Heart right ventricle (tissue), 16 donors: ENCODE measurements at regions not wholly inside any gene's neighbourhood (a gene's known extent, or its start where the extent isn't known, plus 50 kb on each side); places are given as distances from the start of the nearest gene placed in this dataset.

Experiments used
- ATAC-seq, 8 donors: fragments of 200-7000 bp; cut with Tn5 transposase; one replicate each; pipeline ENCODE4 v1.9.1; 2020; ENCODE audit warnings: mild to moderate bottlenecking in 8 of 8, moderate library complexity in 8 of 8, moderate number of reproducible peaks in 1 of 8
- DNase-seq, 2 donors: peaks; one replicate each; pipeline ENCODE4 v3.0.0-alpha.2; 2020
- H3K27ac ChIP-seq, 10 donors: fragments of 200-600 bp; sonication (generic) in 2 of 10; one replicate each; pipeline versions ENCODE4 v1.5.0 to v1.8.0; 2020 to 2022; ENCODE audit warnings: mild to moderate bottlenecking in 3 of 10
- H3K27me3 ChIP-seq, 7 donors: fragments of 200-600 bp; one replicate each; pipeline ENCODE4 v1.8.0; 2021 to 2022; ENCODE audit warnings: mild to moderate bottlenecking in 2 of 7
- H3K36me3 ChIP-seq, 9 donors: fragments of 200-600 bp; sonication (generic) in 1 of 9; one replicate each; pipeline versions ENCODE4 v1.5.0 to v1.8.0; 2020 to 2022; ENCODE audit warnings: mild to moderate bottlenecking in 2 of 9
- H3K4me1 ChIP-seq, 9 donors: fragments of 200-600 bp; sonication (generic) in 1 of 9; one replicate each; pipeline versions ENCODE4 v1.5.0 to v1.8.0; 2020 to 2022; ENCODE audit warnings: mild to moderate bottlenecking in 4 of 9
- H3K4me3 ChIP-seq, 10 donors: fragments of 200-600 bp; sonication (generic) in 2 of 10; one replicate each; pipeline versions ENCODE4 v1.5.0 to v1.8.0; 2020 to 2022; ENCODE audit warnings: mild to moderate bottlenecking in 7 of 10, moderate library complexity in 2 of 10
- H3K9me3 ChIP-seq, 11 donors: fragments of 200-600 bp in 10 of 11; sonication (generic) in 2 of 11; one replicate each; pipeline versions ENCODE4 v1.5.0 to v1.8.0; 2013 to 2022; ENCODE audit warnings: mild to moderate bottlenecking in 2 of 11, control low read depth in 1 of 11, moderate library complexity in 1 of 11
- CTCF ChIP-seq, 9 donors: fragments of 200-600 bp; sonication (generic) in 2 of 9; IDR thresholded peaks; one replicate each; pipeline versions ENCODE4 v1.5.0 to v1.8.0; 2021 to 2022; ENCODE audit warnings: antibody characterized with exemption in 9 of 9, mild to moderate bottlenecking in 5 of 9, moderate library complexity in 1 of 9
- WGBS, 2 donors: extraction: QIAGEN DNeasy Blood & Tissue Kit; methylation state at CpG; one replicate each; pipeline ENCODE4 v1.1.7; 2013; ENCODE audit warnings: inconsistent platforms in 1 of 2; 5-methylcytosine and 5-hydroxymethylcytosine counted together
- intact Hi-C, 10 donors: fragments of 100-400 bp; cut with DNase I; formaldehyde crosslinking; loops; one replicate each; pipeline versions ENCODE4 v1.11.1 to v1.14.2; 2022
- donor health status: Arrhythmogenic right ventricular cardiomyopathy.
- donor health status: ischemic (EF 13 %, LVEDD 7.1; RV severe dilation, severe dysfunction).
- donor health status: healthy with polysubstance abuse.
- donor health status: DM: no; HTN: yes; CAD: no.
- donor health status: DM: no; HTN: no; CAD: no.
- donor health status: ischemic (EF 25% LVEDD 6.9; RV normal size, moderate dysfunction).
- donor health status: ischemic (EF 25% LVEDD 5.7; RV mildly dilated, moderate dysfunction).
- donor health status: healthy.
- donor health status: DM: yes; HTN: yes; CAD: no.
- donor health status: Ischemic cardiomyopathy.
- donor health status: ischemic (EF 35%, LVEDD 5.7; RV mildly dilated, moderate dysfunction).
- donor health status: nonischemic (EF 11% LVEDD 7.7; RV severe dilation, severe dysfunction).
- donor health status: DM: yes; HTN: yes; CAD: no.
- donor health status: PGD.
- donor health status: ischemic (EF 29% LVEDD 5.4; RV normal size, mild dysfunction).
- donor health status: nonischemic (EF 23%, LVEDD 6.1; RV moderate dilation, normal function).

DNA sequence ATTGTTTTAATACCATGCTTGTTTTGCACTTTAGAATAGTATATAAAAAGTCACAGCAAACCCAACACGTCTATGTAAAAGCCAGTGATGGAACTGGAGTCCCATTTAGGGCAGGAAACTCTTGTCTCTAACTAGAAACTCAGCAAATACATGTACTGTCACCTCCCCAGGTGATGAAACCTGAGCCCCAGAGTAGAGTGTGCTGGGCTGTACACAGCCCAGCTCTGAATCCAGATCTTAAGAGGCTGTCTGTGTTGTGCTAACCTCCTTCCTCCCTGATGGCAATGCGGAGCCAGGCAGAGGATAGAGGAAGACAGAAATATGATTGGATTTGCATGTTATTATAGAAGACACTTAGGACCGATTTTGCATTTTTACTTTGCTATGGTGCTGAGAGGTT is 317.5 kb upstream of the TRIB2 start:
- 91 to 92% methylated on average over 3 of the region's 3 CpGs for WGBS, 2 donors
- DNase-seq = no peak
- Histone ChIP-seq H3K9me3 (no peaks in the 10 kb centered on the region), H3K4me1 (peaks cover 0 to 13% (median 4%) of the 10 kb centered on the region in 9 donors), H3K27me3 (no peaks in the 10 kb centered on the region), H3K36me3 (no peaks in the 10 kb centered on the region), H3K27ac (no peak overlapping the region), H3K4me3 (no peak overlapping the region)
- TF ChIP-seq CTCF (IDR thresholded peaks at IDR 0.05) = no peak
- ATAC-seq = no peak
- intact Hi-C loops = loop anchor here in 1 of 10 donors (5.0 kb wide), 1 partner anchor 112 kb away; no protein-coding TSS in a partner anchor

DNA sequence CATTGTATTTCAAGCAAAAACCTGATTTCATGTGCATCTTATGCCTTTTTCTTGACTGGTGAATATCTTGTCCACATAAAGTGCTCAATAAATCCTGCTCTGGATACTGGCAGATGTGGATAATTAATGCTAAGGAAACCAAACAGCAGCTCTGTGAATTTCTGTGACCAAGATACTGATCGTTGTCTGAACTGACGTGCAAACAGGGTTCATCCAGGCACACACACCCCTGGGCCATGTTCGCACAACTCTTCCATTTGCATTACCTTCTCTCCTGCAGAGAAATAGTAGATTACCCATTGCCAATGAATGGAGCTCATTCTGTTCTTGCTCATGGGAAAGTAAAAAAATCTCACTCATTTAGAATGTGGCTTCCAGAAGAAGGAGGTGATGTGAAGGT is 316.2 kb upstream of the TRIB2 start:
- H3K9me3 ChIP-seq = no peaks in the 10 kb centered on the region
- H3K4me1 ChIP-seq = peaks cover 0 to 13% (median 4%) of the 10 kb centered on the region in 9 donors
- H3K27ac ChIP-seq = no peak overlapping the region
- no peaks in the 10 kb centered on the region for H3K36me3 ChIP-seq
- H3K4me3 ChIP-seq = no peak overlapping the region
- no peak for TF ChIP-seq CTCF (IDR thresholded peaks at IDR 0.05)
- WGBS, 2 donors = 81 to 98% methylated on average over 3 of the region's 3 CpGs
- no peak for DNase-seq
- intact Hi-C loops = no loop called here
- no peak for ATAC-seq
- H3K27me3 ChIP-seq = no peaks in the 10 kb centered on the region

GRCh38 chr2:12402440-12403139 is 314.1 kb upstream of the TRIB2 start:
- Histone ChIP-seq H3K36me3 (no peaks in the 10 kb centered on the region), H3K27ac (no peak overlapping the region), H3K4me1 (peaks cover 0 to 10% (median under 1%) of the 10 kb centered on the region in 9 donors), H3K9me3 (no peaks in the 10 kb centered on the region), H3K4me3 (no peak overlapping the region), H3K27me3 (no peaks in the 10 kb centered on the region)
- DNase-seq (no peak), ATAC-seq (no peak)
- intact Hi-C loops = no loop called here
- WGBS, 2 donors = 97 to 99% methylated on average over 5 of the region's 5 CpGs
- no peak for TF ChIP-seq CTCF (IDR thresholded peaks at IDR 0.05)

DNA sequence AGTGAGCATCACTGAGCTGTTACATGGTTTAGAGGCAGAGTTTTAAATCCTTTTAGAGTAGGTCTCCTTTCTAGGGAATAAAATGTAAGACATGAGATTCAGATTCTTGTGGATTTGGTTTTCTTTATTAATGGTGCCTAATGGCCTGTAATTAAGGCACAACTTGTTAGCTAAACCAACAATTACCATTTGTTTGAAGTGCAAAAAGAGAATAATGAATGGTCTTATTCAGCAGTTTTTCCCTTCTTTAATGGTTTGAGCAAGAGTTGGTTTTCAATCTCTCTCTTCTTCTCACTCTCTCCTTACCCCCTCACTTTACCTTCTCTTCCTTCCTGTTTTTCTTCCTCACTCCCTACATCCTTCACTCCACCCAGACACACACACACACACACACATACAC is 312.2 kb upstream of the TRIB2 start:
- Histone ChIP-seq H3K4me1 (no peaks in the 10 kb centered on the region), H3K4me3 (no peak overlapping the region), H3K27me3 (no peaks in the 10 kb centered on the region), H3K9me3 (peaks cover 0 to 3% (median 0%) of the 10 kb centered on the region in 11 donors), H3K36me3 (no peaks in the 10 kb centered on the region), H3K27ac (no peak overlapping the region)
- TF ChIP-seq CTCF (IDR thresholded peaks at IDR 0.05) = no peak
- no peak for DNase-seq
- ATAC-seq = no peak
- intact Hi-C loops = no loop called here
